GM20000 (cell line): ENCODE measurements at regions not wholly inside any gene's neighbourhood (a gene's known extent, or its start where the extent isn't known, plus 50 kb on each side); places are given as distances from the start of the nearest gene placed in this dataset.

Experiments used
- DNase-seq: peaks from one replicate; pipeline ENCODE4 v3.0.0; 2012; ENCODE audit warnings: low spot score
- TF ChIP-seq, protein P1 (sequence below): IDR thresholded peaks from 2 replicates; pipeline ENCODE4 v1.5.1; 2012; ENCODE audit warnings: mild to moderate bottlenecking, control low read depth; ENCODE audit errors: extremely low read depth, missing control alignments

DNA sequence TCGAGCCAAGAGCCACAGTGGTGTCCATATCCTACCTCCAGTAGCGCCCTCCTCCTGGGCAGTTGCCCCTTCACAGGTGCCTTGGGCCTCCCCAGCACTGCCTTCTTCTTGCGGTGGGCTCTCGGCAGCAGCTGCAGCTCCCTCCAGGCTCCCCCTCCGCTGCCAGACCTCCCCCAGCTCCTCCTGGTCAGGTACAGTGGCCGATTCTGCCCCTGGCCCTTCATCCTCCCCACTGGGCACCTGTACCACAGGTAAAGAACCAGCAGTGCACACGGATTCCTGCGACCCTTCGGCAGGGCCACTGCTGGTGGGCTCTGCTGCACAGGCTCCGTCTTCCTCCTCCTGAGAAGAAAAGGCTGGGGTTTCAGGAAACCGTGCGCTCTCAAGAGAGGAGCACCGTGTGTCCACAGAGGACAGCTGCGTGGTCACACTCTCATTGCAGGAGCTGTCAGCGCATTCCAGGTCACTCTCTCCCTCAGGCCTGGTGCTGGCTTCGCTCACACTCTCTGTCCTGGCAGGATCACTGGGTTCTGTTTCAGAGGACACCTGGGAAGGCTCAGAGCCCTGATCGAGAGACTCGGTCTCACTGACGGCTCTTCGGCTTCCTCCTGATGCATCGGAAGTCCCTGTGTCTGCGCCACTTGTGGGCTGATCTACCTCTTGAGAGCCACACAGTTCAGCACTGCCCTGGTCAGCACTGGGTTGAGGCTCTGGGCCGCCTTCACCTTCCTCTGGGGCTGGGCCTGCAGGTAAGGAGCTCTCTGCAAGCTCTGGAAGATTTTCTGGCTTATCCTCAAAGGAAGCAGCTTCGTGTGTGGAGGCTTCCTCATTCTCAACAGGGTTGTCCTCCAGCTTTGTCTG is 147.4 kb upstream of the STK17B start:
- no peak for DNase-seq
- TF ChIP-seq, protein P1, sequence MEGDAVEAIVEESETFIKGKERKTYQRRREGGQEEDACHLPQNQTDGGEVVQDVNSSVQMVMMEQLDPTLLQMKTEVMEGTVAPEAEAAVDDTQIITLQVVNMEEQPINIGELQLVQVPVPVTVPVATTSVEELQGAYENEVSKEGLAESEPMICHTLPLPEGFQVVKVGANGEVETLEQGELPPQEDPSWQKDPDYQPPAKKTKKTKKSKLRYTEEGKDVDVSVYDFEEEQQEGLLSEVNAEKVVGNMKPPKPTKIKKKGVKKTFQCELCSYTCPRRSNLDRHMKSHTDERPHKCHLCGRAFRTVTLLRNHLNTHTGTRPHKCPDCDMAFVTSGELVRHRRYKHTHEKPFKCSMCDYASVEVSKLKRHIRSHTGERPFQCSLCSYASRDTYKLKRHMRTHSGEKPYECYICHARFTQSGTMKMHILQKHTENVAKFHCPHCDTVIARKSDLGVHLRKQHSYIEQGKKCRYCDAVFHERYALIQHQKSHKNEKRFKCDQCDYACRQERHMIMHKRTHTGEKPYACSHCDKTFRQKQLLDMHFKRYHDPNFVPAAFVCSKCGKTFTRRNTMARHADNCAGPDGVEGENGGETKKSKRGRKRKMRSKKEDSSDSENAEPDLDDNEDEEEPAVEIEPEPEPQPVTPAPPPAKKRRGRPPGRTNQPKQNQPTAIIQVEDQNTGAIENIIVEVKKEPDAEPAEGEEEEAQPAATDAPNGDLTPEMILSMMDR = no peak

DNA sequence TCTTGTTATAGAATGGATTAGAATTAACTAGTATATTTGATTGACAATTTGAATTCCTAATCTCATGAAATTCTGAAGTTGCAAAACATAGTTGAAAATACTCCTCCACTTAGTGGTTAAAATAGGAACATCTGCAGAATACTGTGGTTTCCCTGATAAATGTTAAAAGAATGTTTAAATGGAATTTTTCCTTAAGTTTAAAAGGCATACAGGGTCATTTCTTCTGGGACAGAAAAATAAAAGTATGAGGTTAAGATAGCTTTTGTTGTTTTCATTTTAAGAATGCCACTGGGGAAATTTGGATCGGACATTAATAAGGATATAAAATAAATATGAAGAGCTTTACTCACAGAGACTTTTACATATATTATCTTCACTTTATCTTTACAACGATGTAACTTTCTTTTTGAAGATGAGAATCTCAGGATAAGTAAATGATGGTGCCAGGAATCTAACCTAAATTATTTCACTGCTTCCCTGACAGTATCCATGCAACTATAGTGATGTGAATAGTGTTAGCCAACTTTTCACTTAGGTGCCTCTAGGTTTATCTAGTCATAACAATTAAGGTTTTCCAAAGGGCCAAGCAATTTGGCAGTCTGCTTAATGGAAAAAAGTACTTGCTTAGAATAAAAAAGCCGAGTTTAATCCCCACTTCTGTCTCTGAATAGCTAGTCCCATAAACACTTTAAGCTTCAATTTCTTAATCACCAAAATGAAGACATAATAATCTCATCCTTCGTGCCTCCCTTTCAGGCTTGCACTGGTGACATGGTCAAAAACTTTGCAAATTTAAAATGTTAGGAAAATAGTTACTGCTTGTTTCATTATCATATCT is 151.8 kb upstream of the STK17B start:
- no peak for DNase-seq

DNA sequence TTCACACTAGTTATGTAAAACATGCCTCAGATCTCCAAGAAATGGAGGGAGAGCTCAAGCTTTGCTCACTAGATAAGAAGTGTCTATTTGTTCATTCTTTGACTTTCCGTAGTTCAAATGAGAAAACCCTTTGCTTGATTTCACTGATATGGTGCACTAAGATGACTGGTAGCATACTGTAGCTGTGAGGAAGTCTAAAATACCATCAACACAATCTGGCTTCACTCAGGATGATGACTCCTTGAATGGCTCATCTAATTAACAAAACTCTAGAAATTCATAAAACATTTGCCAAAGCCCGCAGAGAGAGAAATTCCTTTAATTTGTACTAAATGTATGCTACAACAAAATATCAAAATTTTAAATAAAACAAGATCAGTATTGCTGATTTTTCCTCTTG is 152.8 kb upstream of the STK17B start:
- no peak for DNase-seq
- TF ChIP-seq, protein P1 = no peak

More for the DNA sequence above, 151.8 kb upstream of the STK17B start:
- TF ChIP-seq, protein P1 = no peak

DNA sequence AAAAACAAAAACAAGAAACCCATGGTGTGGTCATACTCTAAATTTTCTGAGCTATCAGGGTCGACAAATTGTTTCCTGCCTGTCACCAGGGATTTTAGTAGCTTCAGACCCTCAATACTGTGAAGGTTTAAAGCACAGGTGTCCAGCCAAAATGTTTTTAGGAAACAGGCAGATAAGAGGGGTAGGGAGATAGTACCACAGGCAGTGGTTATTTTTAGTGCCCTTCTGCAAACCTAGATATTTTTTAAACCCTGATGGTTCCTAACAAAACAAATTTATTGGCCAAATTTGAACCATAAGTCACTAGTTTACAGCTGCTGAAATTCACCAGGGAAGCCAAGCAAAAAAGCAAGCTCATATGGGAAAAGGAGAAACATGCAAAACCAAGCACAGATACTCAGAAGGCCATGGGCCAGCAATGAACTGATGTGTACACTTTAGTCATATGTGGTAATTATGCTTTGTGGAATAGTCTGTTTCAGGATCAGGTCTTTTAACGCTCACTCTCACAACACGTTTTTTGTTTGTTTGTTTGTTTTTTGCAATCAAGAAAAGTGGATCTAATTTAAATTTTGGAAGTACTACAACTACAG is 156.8 kb upstream of the STK17B start:
- DNase-seq = no peak
- TF ChIP-seq, protein P1 = no peak

DNA sequence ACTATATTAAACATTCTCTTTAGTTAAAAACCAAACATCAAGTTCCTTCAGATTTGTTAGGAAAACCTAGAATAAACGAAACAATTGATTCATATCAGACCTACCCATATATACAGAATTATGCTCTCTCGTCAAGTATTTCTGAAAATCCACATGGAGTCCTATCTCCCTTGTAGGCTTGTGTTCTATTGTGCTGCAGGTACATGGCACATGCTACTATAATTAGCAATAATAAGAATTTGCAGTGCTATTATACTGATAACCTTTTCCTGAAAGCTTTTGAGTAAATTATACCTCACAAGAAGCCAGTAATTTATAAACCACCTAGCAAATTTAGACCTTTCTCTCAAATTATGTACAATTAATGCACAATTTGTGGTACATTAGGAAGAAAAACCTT is 158.6 kb upstream of the STK17B start:
- no peak for DNase-seq

DNA sequence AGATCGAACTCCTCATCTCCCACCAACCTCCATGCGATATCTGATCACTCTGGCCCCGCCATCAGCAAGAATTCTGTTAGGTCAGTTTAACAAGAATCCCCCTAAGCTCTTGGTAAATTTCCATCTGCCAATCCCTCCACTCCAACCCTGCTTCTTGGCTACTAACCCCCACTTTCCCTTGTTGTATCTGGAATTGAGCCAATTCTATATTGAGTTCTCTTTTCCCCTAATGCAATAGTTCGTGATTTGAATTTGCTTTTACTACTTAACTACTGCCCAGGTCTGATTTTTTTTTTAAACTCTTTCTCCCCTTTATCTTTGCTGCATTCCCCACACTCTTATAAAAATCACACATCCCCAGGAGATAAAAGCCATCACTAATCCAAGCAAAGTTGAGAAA is 159.3 kb upstream of the STK17B start:
- TF ChIP-seq, protein P1 = no peak
- DNase-seq = no peak

More for the DNA sequence above, 158.6 kb upstream of the STK17B start:
- TF ChIP-seq, protein P1 = no peak
